SU-DHL-6 (cell line): ENCODE measurements at regions not wholly inside any gene's neighbourhood (a gene's known extent, or its start where the extent isn't known, plus 50 kb on each side); places are given as distances from the start of the nearest gene placed in this dataset.
"Not testable (repeated sequence)": the region's sequence is repeated elsewhere in the genome, so short reads cannot be mapped to it uniquely, and the experiment has no call there.

Experiments
- EZH2phosphoT487 ChIP-seq: fragments of 200-600 bp; sonication (generic), shearing (Covaris generic); conservative IDR thresholded peaks from 2 replicates; pipeline ENCODE4 v1.6.1; 2018; ENCODE audit warnings: mild to moderate bottlenecking, antibody characterized with exemption, low read length, moderate library complexity, mixed read lengths
- TF ChIP-seq, protein P1 (sequence below): fragments of 200-600 bp; sonication (generic); IDR thresholded peaks from one replicate; pipeline ENCODE4 v1.5.1; 2017; ENCODE audit warnings: antibody characterized with exemption, mild to moderate bottlenecking, low read length, moderate library complexity; ENCODE audit not compliant: insufficient read depth, poor library complexity, severe bottlenecking

DNA sequence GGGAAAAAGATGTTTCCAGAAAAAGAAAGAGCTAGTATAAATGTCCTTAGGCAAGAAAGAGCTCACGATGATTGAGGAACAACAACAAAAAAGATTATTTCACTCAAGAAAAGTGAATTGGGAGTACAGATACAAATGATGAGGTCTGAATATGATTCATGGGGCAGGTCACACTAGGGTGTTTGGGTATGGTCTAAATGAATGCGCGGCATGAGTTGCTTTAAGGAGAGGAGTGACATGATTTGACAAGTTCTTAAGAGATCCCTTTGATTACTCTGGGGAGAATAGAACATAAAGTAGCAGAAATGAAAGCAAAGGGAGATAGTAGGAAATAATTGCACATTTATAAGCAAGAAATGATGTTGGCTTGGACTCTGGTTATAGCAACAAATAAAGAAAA is 85.9 kb upstream of the AGAP9 start:
- TF ChIP-seq, protein P1, sequence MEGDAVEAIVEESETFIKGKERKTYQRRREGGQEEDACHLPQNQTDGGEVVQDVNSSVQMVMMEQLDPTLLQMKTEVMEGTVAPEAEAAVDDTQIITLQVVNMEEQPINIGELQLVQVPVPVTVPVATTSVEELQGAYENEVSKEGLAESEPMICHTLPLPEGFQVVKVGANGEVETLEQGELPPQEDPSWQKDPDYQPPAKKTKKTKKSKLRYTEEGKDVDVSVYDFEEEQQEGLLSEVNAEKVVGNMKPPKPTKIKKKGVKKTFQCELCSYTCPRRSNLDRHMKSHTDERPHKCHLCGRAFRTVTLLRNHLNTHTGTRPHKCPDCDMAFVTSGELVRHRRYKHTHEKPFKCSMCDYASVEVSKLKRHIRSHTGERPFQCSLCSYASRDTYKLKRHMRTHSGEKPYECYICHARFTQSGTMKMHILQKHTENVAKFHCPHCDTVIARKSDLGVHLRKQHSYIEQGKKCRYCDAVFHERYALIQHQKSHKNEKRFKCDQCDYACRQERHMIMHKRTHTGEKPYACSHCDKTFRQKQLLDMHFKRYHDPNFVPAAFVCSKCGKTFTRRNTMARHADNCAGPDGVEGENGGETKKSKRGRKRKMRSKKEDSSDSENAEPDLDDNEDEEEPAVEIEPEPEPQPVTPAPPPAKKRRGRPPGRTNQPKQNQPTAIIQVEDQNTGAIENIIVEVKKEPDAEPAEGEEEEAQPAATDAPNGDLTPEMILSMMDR = not testable (repeated sequence)
- TF ChIP-seq EZH2phosphoT487 = not testable (repeated sequence)
